C4-2B (cell line): ENCODE measurements at regions not wholly inside any gene's neighbourhood (a gene's known extent, or its start where the extent isn't known, plus 50 kb on each side); places are given as distances from the start of the nearest gene placed in this dataset.
A peak's percentile ranks its signal among the peaks of the same experiment; 100 is the strongest.

Experiments
- H3K27ac ChIP-seq: fragments of 450-650 bp; 2 replicates; pipeline ENCODE4 v1.5.1; 2017
- ZFX ChIP-seq: fragments of 450-650 bp; IDR thresholded peaks from 2 replicates; pipeline ENCODE4 v1.6.1; 2017
- TF ChIP-seq, protein P1 (sequence below): fragments of 450-650 bp; conservative IDR thresholded peaks from 2 replicates; pipeline ENCODE4 v1.5.1; 2017; ENCODE audit warnings: mild to moderate bottlenecking

DNA sequence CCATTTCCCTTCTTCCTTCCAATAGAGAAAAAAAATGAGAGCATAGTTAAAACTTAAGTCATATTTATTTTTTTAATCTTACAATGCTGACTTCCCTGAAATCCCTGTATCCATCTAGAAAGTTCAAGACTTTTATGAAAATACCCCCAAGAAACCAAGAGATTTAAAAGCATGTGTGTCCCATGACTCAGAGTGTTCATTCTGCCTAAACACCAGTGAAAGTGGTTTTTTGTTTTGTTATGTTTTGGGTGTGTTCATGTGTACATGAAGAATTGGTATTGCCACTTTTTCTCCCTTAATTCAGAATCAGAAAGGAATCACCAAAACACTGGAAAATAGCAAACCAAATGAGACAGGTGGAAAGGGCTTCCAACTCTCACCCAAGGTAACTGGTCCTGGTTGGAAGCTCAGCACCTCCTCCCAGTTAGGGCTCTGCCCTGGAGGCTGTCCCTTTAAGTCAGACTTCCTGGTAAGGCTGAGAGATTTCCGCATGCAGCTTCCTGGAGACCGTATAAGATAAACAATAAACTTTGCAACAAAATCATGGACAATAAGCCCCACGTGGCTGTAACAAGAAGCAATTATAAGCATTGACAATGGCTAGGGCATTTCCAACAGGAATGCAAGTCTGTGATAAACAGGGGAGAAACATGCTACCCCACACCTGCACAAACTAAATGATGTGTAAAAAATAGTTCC, 121.9 kb upstream of the ARHGEF3 start:
- no peak for TF ChIP-seq ZFX
- TF ChIP-seq, protein P1, sequence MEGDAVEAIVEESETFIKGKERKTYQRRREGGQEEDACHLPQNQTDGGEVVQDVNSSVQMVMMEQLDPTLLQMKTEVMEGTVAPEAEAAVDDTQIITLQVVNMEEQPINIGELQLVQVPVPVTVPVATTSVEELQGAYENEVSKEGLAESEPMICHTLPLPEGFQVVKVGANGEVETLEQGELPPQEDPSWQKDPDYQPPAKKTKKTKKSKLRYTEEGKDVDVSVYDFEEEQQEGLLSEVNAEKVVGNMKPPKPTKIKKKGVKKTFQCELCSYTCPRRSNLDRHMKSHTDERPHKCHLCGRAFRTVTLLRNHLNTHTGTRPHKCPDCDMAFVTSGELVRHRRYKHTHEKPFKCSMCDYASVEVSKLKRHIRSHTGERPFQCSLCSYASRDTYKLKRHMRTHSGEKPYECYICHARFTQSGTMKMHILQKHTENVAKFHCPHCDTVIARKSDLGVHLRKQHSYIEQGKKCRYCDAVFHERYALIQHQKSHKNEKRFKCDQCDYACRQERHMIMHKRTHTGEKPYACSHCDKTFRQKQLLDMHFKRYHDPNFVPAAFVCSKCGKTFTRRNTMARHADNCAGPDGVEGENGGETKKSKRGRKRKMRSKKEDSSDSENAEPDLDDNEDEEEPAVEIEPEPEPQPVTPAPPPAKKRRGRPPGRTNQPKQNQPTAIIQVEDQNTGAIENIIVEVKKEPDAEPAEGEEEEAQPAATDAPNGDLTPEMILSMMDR = no peak
- H3K27ac ChIP-seq = peak overlapping the region; percentile 36; the same call in 1 of the 2 replicates

DNA sequence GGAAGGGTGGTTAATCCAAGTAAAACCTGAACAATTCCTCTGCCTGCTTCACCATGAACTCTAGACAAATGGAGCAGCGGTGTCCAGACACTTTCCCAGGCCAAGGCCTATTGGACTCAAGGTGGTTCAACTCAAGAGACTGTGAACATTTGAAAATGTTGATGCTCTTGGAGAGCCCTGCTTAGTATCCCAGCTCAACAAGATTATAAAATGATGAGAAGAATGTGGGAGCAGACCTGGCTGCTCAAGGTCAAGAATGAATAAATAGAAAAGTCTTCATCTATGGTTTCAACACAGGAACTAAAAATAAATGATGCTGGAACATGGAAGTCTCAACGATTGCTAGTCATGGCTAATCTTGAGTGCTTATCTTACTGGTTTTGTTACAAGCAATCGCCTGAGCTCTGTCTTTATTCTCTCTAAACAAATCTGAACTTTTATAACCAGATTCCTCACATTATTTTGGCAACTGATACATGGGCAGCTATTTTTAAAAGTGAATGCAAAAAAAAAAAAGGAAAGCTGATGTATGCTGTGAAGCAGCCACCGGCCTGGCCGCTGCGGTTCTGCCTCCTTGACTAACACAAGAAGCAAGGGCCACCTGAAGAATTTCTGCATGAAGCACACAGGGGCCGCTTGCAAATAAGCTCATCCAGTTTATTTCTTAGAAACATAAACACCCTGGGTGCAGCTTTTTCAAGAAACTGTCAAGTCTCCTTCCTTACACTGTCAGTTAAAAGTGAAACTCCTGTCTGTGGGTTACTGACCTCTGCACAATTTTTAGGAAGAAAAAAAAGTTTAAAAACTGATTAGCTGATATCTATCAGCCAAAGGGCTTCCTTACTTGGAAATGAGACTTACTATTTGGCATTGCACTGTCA, 120.1 kb upstream of the ARHGEF3 start:
- no peak overlapping the region for H3K27ac ChIP-seq

DNA sequence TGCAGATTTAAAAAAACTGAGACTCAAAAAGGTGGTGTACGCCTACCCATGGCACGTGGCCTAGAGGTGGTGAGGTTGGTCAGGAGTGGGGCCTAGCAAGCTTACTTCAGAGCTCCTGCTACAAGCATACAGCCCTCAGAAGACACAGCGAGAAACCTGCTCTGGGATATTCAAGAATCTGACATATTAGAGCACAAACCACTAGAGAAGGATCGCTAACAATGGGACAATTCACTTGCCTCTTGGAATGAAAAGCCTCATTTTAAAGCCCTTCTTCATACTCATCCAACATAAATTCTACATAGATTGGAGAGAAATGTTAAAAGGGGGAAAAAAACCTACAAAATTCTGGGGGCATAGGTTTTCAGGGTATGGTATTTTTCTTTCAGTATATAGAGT, 118.0 kb upstream of the ARHGEF3 start:
- no peak for TF ChIP-seq ZFX
- TF ChIP-seq, protein P1 = no peak
- H3K27ac ChIP-seq = no peak overlapping the region

More for the DNA sequence above, 120.1 kb upstream of the ARHGEF3 start:
- TF ChIP-seq, protein P1 = no peak
- TF ChIP-seq ZFX = no peak

DNA sequence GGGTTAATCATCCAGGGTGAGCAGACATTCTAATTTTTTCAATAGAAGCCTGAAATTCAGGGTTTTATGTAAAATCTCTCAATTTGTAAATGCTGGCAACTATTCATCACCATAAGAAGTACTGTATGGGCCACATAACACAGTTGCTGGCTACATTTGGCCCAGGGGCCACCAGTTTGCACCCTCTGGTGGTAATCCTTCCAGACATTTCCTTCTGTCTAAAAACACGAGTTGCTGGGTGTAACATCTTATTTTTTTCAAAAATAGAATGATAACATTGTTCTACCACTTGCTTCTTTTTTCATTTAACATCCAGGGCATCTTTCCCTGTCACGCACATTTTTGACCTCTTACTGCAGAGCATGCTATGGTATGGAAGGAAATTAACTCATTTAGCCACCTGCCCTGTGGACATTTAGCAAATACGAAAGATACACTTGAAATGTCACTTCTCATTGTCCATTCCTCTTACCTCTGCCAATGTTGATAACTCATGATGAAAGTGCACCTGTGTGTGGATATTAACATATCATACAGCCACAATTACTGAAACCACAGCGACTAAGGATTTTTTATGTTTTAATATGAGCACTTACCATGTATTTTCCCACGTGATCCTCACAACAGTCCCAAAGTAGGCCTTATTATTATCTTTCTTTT, 117.5 kb upstream of the ARHGEF3 start:
- TF ChIP-seq ZFX = no peak
- TF ChIP-seq, protein P1 = no peak
- no peak overlapping the region for H3K27ac ChIP-seq

DNA sequence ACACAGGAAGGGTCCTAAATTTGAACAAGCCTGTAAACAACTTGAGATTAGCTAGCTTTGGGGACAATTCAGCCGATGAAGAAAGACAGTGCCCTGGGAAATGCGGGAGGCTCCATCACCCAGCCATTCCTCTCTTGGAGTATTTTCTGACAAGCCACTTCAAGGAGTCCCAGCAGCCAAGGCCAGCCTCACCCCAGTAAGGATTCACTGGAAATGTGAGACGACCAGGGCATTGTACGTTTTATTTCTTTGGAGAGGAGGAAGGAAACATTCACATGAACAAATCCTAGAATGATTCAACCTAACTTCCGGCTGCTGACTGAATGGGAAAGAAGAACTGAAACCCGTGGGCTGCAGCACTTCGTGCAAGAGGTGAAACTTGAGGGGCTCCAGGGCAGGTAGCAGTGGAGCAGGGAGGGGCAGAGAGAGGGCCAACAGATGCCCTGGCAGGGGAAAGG, 116.4 kb upstream of the ARHGEF3 start:
- TF ChIP-seq ZFX = no peak
- H3K27ac ChIP-seq = no peak overlapping the region

DNA sequence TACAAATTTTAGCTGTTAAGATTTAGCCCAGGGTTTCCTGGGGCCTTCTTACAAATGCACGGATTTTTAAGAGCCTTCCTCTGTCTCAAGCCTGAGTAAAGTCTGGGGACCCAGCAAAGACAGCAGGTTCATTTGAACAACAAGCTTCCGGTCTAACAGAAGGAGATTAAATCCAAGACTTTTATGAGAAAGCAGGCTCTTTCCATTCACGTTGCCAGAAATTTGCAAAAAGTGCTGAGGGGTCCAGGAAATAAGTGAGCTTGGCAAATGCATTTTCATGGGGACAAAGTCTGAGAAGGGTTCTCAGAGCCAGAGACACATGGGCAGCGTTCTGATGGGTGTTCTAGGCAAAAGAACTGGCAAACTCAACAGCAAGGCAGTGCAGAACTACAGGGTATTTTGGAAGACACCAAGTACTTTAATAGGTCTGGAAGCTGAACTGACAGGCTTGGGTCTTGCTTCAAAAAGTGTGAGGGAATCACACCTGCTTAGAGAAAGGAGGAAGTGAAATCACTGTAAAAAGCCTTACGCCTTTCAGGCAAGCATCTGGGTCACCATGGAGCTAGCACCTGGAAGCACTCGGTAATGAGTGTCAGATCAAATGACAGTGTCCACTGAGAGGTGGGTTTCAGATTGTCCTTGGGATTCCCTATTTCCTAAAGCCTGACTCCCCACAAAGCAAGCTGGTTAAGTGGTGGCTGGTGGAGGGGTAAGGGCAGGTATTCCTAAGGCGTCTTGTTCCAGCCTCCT, 115.8 kb upstream of the ARHGEF3 start:
- TF ChIP-seq, protein P1 = no peak
- TF ChIP-seq ZFX = no peak
- H3K27ac ChIP-seq = no peak overlapping the region

DNA sequence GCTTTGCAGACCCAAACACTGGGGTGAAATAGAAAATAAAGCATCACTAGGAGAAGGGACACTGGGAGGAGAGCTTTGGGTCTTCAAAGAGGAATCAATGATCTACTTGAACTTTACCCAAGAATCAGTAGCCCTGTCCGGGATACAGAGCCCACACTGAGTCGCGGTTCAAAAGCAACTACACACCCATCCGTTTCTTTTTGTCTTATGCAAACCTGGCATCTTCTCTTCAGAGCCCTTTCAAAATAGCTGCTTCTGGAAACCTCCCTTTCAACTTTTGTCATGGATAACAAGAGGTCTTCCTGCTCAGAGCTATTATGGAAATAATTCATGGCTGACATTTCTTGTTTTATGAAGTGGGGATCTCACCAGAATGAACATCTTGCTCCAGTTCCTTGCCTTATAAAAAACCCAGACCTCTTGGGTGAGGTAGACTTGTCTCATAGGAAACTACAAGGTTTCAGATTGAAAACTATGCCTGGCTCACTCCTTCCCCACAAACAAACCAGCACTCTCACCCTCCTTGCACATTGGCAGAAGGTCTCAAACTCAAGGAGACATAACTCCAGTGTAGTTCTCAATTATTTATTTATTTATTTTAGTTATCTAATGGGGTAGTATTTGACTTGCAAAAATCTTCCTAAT, 115.1 kb upstream of the ARHGEF3 start:
- H3K27ac ChIP-seq = no peak overlapping the region
- no peak for TF ChIP-seq ZFX
- TF ChIP-seq, protein P1 = no peak
